ENCODE measurements at regions not wholly inside any gene's neighbourhood (a gene's known extent, or its start where the extent isn't known, plus 50 kb on each side); places are given as distances from the start of the nearest gene placed in this dataset.

GRCh38 chr5:3265131-3265885 lies 330.3 kb upstream of the IRX1 start:
- no peak for TF ChIP-seq CTCF (IDR thresholded peaks at IDR 0.05)
- TF ChIP-seq ZFX (IDR thresholded peaks at IDR 0.05; ENCODE audit: borderline replicate concordance): no peak
